ENCODE measurements at regions not wholly inside any gene's neighbourhood (a gene's known extent, or its start where the extent isn't known, plus 50 kb on each side); places are given as distances from the start of the nearest gene placed in this dataset.

DNA sequence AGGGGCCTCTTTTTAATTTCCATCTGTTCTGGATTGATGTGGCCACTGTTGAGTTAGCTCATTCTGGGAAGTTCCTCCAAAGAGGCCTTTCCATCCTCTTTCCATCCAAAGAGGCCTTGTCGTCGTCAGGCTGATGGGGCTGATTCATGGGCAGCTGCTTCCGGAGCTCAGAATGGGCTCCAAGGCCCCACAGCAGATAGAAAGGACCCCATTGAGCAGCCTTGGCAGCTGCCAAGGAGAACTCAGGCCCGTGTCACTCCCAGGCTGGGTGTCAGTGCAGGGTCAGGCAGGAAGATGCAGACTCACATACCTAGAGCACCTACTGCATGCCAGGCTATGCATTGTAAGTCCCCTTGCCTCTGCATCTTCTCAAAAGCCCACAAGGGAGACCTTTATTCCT is 524.1 kb downstream of the MIAT start:
- TF ChIP-seq PPARA (CRISPR knock-in tag; IDR thresholded peaks at IDR 0.05; ENCODE audit: borderline replicate concordance): no peak
- no peak for TF ChIP-seq CSDC2 (CRISPR knock-in tag; IDR thresholded peaks at IDR 0.05)
- no peak for TF ChIP-seq SNAI2 (CRISPR knock-in tag; IDR thresholded peaks at IDR 0.05)
- no peak for TF ChIP-seq ARNTL (CRISPR knock-in tag; IDR thresholded peaks at IDR 0.05; ENCODE audit: borderline replicate concordance, low read depth)
